ENCODE measurements at regions not wholly inside any gene's neighbourhood (a gene's known extent, or its start where the extent isn't known, plus 50 kb on each side); places are given as distances from the start of the nearest gene placed in this dataset.
"Not testable (repeated sequence)": the region's sequence is repeated elsewhere in the genome, so short reads cannot be mapped to it uniquely, and the experiment has no call there.

DNA sequence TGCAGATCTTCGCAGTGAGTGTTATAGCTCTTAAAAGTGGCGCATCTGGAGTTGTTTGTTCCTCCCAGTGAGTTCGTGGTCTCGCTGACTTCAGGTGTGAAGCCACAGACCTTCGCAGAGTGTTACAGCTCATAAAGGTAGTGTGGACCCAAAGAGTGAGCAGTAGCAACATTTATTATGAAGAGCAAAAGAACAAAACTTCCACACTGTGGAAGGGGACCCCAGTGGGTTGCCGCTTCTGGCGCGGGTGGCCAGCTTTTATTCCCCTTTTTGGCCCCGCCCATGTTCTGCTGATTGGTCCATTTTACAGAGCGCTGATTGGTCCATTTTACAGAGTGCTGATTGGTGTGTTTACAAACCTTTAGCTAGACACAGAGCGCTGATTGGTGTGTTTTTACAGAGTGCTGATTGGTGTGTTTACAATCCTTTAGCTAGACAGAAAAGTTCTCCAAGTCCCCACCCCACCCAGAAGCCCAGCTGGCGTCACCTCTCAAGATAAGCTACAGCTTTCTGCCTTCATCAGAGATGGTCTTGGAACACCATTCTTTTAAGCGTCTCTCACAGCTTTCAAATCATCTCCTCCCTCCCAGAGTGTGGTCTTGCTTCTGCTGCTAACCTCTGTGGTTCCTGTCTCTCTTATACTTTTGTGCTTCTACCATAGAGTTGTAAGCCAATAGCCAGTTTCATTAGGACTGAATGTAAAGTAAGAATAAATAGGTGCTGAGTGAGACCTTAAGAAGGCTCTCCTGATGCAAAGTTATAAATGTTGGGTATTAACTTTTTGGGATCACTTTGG is 57.5 kb upstream of the IYD start:
- not testable (repeated sequence) for TF ChIP-seq POLR2AphosphoS5 (IDR thresholded peaks at IDR 0.05; ENCODE audit: low read depth, low read length); POLR2A (IDR thresholded peaks at IDR 0.05; ENCODE audit: control extremely low read depth in 1 of 2, low read depth in 2 of 2, low read length in 2 of 2); EP300 (IDR thresholded peaks at IDR 0.05; ENCODE audit: borderline replicate concordance in 1 of 2, low read depth in 2 of 2, low read length in 2 of 2); SRF (IDR thresholded peaks at IDR 0.05; ENCODE audit: low read depth, low read length); CEBPB (IDR thresholded peaks at IDR 0.05; ENCODE audit: low read depth, low read length); EZH2 (IDR thresholded peaks at IDR 0.05; ENCODE audit: low read depth, low read length, severe bottlenecking); GABPA (IDR thresholded peaks at IDR 0.05; ENCODE audit: borderline replicate concordance, insufficient read depth, low read length); FOSL1 (IDR thresholded peaks at IDR 0.05; ENCODE audit: insufficient read depth, low read depth, low read length); CREB1 (IDR thresholded peaks at IDR 0.05)
- TF ChIP-seq, protein P1, sequence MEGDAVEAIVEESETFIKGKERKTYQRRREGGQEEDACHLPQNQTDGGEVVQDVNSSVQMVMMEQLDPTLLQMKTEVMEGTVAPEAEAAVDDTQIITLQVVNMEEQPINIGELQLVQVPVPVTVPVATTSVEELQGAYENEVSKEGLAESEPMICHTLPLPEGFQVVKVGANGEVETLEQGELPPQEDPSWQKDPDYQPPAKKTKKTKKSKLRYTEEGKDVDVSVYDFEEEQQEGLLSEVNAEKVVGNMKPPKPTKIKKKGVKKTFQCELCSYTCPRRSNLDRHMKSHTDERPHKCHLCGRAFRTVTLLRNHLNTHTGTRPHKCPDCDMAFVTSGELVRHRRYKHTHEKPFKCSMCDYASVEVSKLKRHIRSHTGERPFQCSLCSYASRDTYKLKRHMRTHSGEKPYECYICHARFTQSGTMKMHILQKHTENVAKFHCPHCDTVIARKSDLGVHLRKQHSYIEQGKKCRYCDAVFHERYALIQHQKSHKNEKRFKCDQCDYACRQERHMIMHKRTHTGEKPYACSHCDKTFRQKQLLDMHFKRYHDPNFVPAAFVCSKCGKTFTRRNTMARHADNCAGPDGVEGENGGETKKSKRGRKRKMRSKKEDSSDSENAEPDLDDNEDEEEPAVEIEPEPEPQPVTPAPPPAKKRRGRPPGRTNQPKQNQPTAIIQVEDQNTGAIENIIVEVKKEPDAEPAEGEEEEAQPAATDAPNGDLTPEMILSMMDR (IDR thresholded peaks at IDR 0.05; ENCODE audit: control extremely low read depth in 1 of 3, insufficient read depth in 1 of 3, low read depth in 1 of 3, low read length in 3 of 3): not testable (repeated sequence)
